B cell (primary cell): ENCODE measurements at regions not wholly inside any gene's neighbourhood (a gene's known extent, or its start where the extent isn't known, plus 50 kb on each side); places are given as distances from the start of the nearest gene placed in this dataset.
A peak's percentile ranks its signal among the peaks of the same experiment; 100 is the strongest.

Experiments used
- ATAC-seq: fragments of 200-7000 bp; cut with Tn5 transposase; one replicate; pipeline ENCODE4 v1.10.0; 2021; ENCODE audit warnings: low read depth, mild to moderate bottlenecking, moderate number of reproducible peaks, moderate library complexity
- CTCF ChIA-PET: fragments of 350-600 bp; sonication (Branson Sonifier 250); formaldehyde crosslinking; loops from one replicate; lab custom pipeline; 2021; ENCODE audit warnings: antibody characterized with exemption, inconsistent platforms; lab: Charles Lee
- POLR2A ChIA-PET: fragments of 350-600 bp; sonication (Branson Sonifier 250); formaldehyde crosslinking; loops from one replicate; lab custom pipeline; 2021; ENCODE audit warnings: antibody characterized with exemption; lab: Charles Lee
- DNase-seq: peaks from one replicate; pipeline ENCODE4 v3.0.0; 2013
- H2AFZ ChIP-seq: 2 replicates; pipeline ENCODE4 v1.6.1; 2012; ENCODE audit warnings: mild to moderate bottlenecking, low read depth, low read length; ENCODE audit not compliant: insufficient read depth, poor library complexity, severe bottlenecking
- H3K27ac ChIP-seq, 2 donors: 1 replicate in 1 of 2; 2 replicates in 1 of 2; pipeline ENCODE4 v1.5.1; 2012 to 2013; ENCODE audit warnings: low read length in 2 of 2, mild to moderate bottlenecking in 2 of 2, moderate library complexity in 1 of 2
- H3K27me3 ChIP-seq, 4 experiments: fragments of 200-600 bp in 1 of 4; sonication (generic) in 1 of 4; replicated peaks in 1 of 4; 1 replicate in 2 of 4; 2 replicates in 2 of 4; pipeline versions ENCODE4 v1.6.1 to v1.7.0; 2013 to 2016; ENCODE audit warnings: low read length in 3 of 4, mild to moderate bottlenecking in 2 of 4, mixed read lengths in 1 of 4, moderate library complexity in 1 of 4; ENCODE audit not compliant: insufficient read depth in 4 of 4, control insufficient read depth in 3 of 4; ENCODE audit errors: control extremely low read depth in 1 of 4
- H3K36me3 ChIP-seq, 2 experiments: replicated peaks in 1 of 2; 1 replicate in 1 of 2; 2 replicates in 1 of 2; pipeline versions ENCODE4 v1.6.1 to v1.7.1; 2013; ENCODE audit warnings: low read length in 1 of 2; ENCODE audit not compliant: insufficient read depth in 2 of 2, control insufficient read depth in 1 of 2; ENCODE audit errors: control extremely low read depth in 1 of 2, extremely low read depth in 1 of 2
- H3K4me1 ChIP-seq, 2 donors: fragments of 200-600 bp in 1 of 2; sonication (generic) in 1 of 2; 1 replicate in 1 of 2; 2 replicates in 1 of 2; pipeline versions ENCODE4 v1.5.1 to v1.6.1; 2013 to 2017; ENCODE audit warnings: low read length in 2 of 2; ENCODE audit not compliant: control insufficient read depth in 2 of 2, insufficient read depth in 2 of 2
- H3K4me2 ChIP-seq: replicated peaks from 2 replicates; pipeline ENCODE3; 2012; ENCODE audit warnings: mild to moderate bottlenecking, low read depth, low read length; ENCODE audit not compliant: poor library complexity, severe bottlenecking
- H3K4me3 ChIP-seq, 5 experiments: fragments of 200-600 bp in 1 of 5; sonication (generic) in 1 of 5; 1 replicate in 3 of 5; 2 replicates in 2 of 5; pipeline versions ENCODE4 v1.5.1 to v1.7.0; 2011 to 2016; ENCODE audit warnings: low read length in 4 of 5, mild to moderate bottlenecking in 4 of 5, low read depth in 2 of 5, control low read depth in 1 of 5, moderate library complexity in 1 of 5; ENCODE audit not compliant: insufficient read depth in 1 of 5; ENCODE audit errors: control extremely low read depth in 1 of 5, extremely low read depth in 1 of 5
- H3K79me2 ChIP-seq: fragments of 200-600 bp; sonication (generic); one replicate; pipeline ENCODE4 v1.6.0; 2016; ENCODE audit warnings: low read length; ENCODE audit not compliant: control insufficient read depth, insufficient read depth
- H3K9ac ChIP-seq: fragments of 200-600 bp; sonication (generic); 2 replicates; pipeline ENCODE4 v1.6.1; 2017; ENCODE audit warnings: mild to moderate bottlenecking, low read length, moderate library complexity
- H3K9me3 ChIP-seq, 3 donors: one replicate each; pipeline versions ENCODE4 v1.6.1 to v1.7.1; 2013; ENCODE audit warnings: low read length in 2 of 3; ENCODE audit not compliant: control insufficient read depth in 2 of 3, insufficient read depth in 1 of 3; ENCODE audit errors: control extremely low read depth in 1 of 3
- H4K20me1 ChIP-seq: 2 replicates; pipeline ENCODE4 v1.6.0; 2012; ENCODE audit warnings: mild to moderate bottlenecking, low read length; ENCODE audit not compliant: insufficient read depth, control insufficient read depth, poor library complexity, severe bottlenecking
- H3K27ac Mint-ChIP-seq: one replicate; pipeline ENCODE4 v1.8.0; 2021; ENCODE audit warnings: mixed read lengths
- H3K27me3 Mint-ChIP-seq: one replicate; pipeline ENCODE4 v1.8.0; 2021; ENCODE audit warnings: mixed read lengths
- H3K4me1 Mint-ChIP-seq: one replicate; pipeline ENCODE4 v1.8.0; 2021; ENCODE audit warnings: mixed read lengths
- H3K4me3 Mint-ChIP-seq: one replicate; pipeline ENCODE4 v1.8.0; 2021; ENCODE audit warnings: mixed read lengths
- H3K9me3 Mint-ChIP-seq: one replicate; pipeline ENCODE4 v1.8.0; 2022; ENCODE audit warnings: mixed read lengths; ENCODE audit not compliant: insufficient read depth
- CTCF ChIP-seq: fragments of 200-600 bp; IDR thresholded peaks from one replicate; pipeline ENCODE4 v1.8.0; 2022; ENCODE audit warnings: antibody characterized with exemption, mild to moderate bottlenecking
- EZH2 ChIP-seq: IDR thresholded peaks from 2 replicates; pipeline ENCODE4 v1.6.1; 2012; ENCODE audit warnings: borderline replicate concordance, low read depth, mild to moderate bottlenecking, moderate library complexity, low read length; ENCODE audit not compliant: insufficient read depth, poor library complexity, severe bottlenecking
- WGBS: methylation state at CpG from one replicate; pipeline ENCODE4 v1.1.5; 2013; ENCODE audit warnings: missing lambda C conversion rate; ENCODE audit not compliant: insufficient coverage; 5-methylcytosine and 5-hydroxymethylcytosine counted together
- intact Hi-C: fragments of 100-400 bp; cut with micrococcal nuclease; formaldehyde crosslinking; loops from one replicate; pipeline ENCODE4 v1.10.0; 2022

- ATAC-seq = no peak
- POLR2A ChIA-PET = no interaction called here
- CTCF ChIA-PET = no interaction called here
These were observed 53.5 kb upstream of the MAPK4 start for GRCh38 chr18:50506362-50506761.

GRCh38 chr18:50507120-50507590 lies 52.7 kb upstream of the MAPK4 start:
- Histone ChIP-seq H3K36me3 (no peaks in the 10 kb centered on the region), H2AFZ (no peak overlapping the region), H3K4me2 (no peak overlapping the region), H3K9me3 (peaks cover 0 to 2% (median 0%) of the 10 kb centered on the region in 3 donors), H3K27ac (no peak overlapping the region), H4K20me1 (no peaks in the 10 kb centered on the region), H3K4me3 (no peak overlapping the region), H3K27me3 (peaks cover 0 to 8% (median 3%) of the 10 kb centered on the region in 4 experiments), H3K9ac (no peak overlapping the region), H3K4me1 (no peaks in the 10 kb centered on the region), H3K79me2 (no peaks in the 10 kb centered on the region)
- ChIA-PET CTCF (no interaction called here), POLR2A (no interaction called here)
- no peak for ATAC-seq
- no peak for TF ChIP-seq EZH2
- no peak for TF ChIP-seq CTCF
- peaks cover 5% of the 10 kb centered on the region for H3K9me3 Mint-ChIP-seq
- intact Hi-C loops = no loop called here
- no peak overlapping the region for H3K4me3 Mint-ChIP-seq
- no peaks in the 10 kb centered on the region for H3K4me1 Mint-ChIP-seq
- 66% methylated on average over 4 of the region's 4 CpGs for WGBS
- H3K27me3 Mint-ChIP-seq = peaks cover 37% of the 10 kb centered on the region
- no peak overlapping the region for H3K27ac Mint-ChIP-seq
- DNase-seq = peak; percentile 3

More at GRCh38 chr18:50506362-50506761, 53.5 kb upstream of the MAPK4 start:
- no peak for DNase-seq
- H3K4me3 ChIP-seq = no peak overlapping the region
- H3K9me3 Mint-ChIP-seq = peaks cover 5% of the 10 kb centered on the region
- H3K9me3 ChIP-seq = peaks cover 0 to 1% (median 0%) of the 10 kb centered on the region in 3 donors
- H3K27ac Mint-ChIP-seq = no peak overlapping the region
- H3K27me3 ChIP-seq = peaks cover 0 to 8% (median 3%) of the 10 kb centered on the region in 4 experiments
- H2AFZ ChIP-seq = no peak overlapping the region
- intact Hi-C loops = no loop called here
- H3K4me1 Mint-ChIP-seq = no peaks in the 10 kb centered on the region
- H3K79me2 ChIP-seq = no peaks in the 10 kb centered on the region
- no peak overlapping the region for H3K4me2 ChIP-seq
- H4K20me1 ChIP-seq = no peaks in the 10 kb centered on the region
- TF ChIP-seq EZH2 (no peak), CTCF (no peak)
- H3K27ac ChIP-seq = no peak overlapping the region
- H3K27me3 Mint-ChIP-seq = peaks cover 41% of the 10 kb centered on the region
- H3K4me1 ChIP-seq = no peaks in the 10 kb centered on the region
- H3K36me3 ChIP-seq = no peaks in the 10 kb centered on the region
- no peak overlapping the region for H3K4me3 Mint-ChIP-seq
- no CpG with 5 or more reads among the region's 2 CpGs for WGBS
- no peak overlapping the region for H3K9ac ChIP-seq
